GM19324 (cell line): ENCODE measurements at regions not wholly inside any gene's neighbourhood (a gene's known extent, or its start where the extent isn't known, plus 50 kb on each side); places are given as distances from the start of the nearest gene placed in this dataset.

Source experiments
- ATAC-seq: cut with Tn5 transposase; IDR thresholded peaks from one replicate; pipeline ENCODE4 v1.9.1; 2021; ENCODE audit warnings: mild to moderate bottlenecking, moderate library complexity; ENCODE audit not compliant: unreplicated experiment, low FRiP score

DNA sequence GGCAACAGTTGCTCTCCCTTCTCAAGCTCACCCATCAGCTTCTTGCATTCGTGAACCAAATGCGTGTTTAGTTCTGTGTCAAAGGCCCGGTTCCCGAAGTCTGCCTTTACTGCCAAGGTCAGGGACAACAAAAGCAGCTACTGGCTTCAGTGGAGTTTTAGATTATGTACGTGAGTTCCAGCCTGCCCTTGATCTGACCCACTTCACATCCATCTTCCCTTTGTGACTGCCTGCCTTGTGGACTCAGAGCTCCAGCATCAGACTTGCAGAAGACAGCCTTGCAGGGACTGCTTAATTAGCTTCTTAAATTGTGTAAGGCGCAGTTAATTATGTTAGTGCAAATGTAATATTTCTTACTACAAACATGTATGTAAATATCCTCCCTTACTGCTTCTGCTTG, 774.7 kb upstream of the EDIL3 start:
- ATAC-seq = no peak

DNA sequence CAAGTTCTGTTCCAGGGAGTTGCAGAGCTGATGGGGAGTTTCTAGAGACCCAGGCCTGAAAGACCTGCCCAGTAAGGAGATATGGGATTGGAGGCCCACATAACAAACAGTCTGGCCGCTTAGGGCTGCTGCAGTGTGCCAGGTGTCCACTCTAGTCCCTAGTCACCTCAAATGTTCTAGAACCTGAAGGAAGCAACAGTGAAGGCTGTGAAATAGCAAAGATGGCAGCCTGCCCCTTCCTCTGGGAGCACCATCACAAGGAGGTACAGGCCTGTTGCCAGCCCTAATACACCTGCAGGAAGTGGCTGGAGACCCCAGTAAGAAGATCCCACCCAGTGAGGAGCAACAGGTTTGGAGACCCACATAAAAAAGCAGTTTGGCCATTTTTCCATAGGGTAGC, 783.8 kb upstream of the EDIL3 start:
- ATAC-seq = no peak

DNA sequence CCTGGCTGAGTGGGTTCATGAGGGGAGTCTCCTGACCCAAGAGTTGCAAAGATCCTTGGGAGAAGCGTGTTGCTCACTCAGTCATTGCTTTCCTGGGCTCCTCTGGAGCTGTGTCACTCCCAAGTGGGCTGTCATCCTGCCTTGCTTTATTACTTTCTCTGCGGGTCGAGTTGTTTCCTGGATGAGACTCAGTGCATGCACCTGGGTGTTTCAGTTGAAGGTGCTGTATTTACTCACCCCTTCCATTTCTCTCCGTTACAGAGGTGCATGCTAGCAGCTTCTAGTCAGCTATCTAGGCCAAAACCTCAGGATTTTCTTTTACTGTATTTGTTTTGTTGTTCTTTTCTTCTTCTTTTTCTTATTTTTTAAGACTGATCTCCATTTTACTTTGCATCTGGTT, 785.5 kb upstream of the EDIL3 start:
- no peak for ATAC-seq

DNA sequence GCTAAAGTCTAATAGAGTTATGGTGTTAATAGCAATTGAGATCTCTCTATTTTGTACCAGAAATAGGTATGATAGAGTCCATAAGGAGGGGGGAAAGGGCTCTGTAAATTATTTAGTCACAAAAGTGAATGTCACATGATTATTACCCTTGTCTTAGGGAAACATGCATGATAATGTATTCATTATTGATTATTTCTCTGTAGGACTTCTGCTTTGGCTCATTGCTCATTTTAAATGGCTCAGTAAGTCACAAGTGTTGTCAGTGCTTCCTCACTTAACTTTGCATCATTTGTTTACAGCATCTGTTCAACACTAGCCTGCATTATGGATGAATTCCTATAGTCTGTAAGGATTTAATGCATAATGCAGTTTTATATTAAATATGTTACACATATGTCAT, 788.8 kb upstream of the EDIL3 start:
- ATAC-seq = no peak

DNA sequence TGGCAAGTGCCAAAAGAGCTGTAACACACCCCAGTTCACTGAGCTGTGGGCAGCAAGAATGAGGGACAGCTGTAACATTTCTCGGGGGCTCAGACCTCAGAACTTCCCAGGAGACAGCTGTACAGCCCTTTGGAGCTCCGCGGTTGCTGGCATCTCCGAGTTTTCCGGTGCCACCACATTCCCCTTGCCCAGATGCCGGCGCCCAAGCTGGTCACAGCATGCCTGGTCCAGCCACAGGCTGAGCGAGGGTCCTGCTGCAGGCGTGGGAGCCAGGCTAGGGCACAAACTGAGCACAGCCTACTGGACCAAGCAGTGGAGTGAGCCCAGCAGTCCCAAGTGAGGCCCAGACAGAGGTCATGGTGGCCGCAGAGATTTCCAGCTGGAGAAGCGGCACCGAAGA, 797.7 kb upstream of the EDIL3 start:
- no peak for ATAC-seq

DNA sequence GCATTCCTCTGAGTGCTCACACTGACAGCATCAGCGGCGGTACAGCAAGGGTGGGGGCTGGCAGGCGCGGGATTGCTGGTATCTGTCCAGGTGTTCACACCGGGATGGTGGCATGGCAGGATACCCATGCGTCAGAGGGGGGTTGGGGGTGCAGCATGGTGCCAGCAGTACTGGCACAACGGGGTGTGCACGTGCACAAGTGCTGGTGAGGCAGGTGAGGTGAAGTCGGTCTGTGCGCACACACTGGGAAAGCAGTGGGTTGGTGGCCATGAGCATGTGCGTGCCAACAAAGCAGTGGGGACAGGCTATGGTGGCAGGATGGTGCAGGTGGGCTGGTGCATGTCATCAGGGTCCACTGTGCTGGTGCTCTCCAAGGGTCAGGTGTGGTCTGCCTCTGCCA, 819.6 kb upstream of the EDIL3 start:
- no peak for ATAC-seq

DNA sequence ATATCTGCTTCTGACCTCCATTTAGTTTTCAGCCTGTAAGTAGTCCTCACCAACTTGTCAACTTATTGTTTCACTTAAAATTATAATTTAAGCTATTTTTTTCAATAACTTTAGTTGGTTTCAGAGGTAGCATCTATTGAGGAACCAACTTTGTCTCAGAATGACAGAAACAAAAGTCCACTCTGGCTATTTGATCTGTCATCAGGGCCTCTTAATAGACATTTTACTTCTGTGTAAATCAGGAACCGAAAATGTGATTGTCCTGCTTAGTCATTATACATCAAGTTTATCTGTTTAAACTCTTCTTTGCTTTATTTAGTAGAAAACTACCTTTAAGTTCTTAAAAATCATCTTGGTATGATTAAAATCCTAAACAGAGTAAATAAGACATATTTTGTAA, 820.8 kb upstream of the EDIL3 start:
- ATAC-seq = no peak

DNA sequence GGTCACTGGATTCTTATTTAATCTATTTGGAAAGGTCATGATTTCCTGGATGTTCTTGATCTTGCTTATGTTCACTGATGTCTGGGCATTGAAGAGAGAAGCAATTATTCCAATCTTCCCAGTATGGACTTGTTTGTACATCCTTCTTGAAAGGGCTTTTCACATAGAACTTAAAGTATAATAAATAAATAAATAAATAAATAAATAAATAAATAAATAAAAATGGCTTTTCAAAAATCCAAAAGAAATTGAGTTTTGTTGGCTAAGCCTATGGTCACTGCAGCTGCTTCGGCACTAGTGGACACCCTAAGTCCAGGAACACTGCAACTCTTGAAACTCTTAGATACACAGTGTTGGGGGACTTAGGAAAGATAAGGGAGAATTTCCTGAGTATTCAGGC, 840.7 kb upstream of the EDIL3 start:
- ATAC-seq = no peak

DNA sequence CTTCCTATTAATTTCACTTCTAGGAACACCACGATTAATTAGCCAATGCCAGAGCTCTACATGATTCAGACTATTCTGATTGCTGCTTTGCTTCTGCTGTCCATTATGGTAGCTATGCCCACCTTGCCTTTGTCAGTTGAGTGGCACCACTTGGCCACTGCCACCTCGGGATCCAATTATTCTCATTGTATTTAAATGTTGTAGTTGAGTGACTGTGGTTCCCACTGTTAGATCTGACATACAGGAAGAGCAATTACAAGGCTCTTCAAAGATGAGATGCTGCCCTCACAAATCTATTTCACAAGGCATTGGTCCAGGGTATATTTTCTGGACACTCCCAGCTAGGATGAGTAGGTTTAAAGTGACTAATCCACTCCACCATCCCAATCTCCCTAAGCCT, 864.5 kb upstream of the EDIL3 start:
- ATAC-seq = no peak

DNA sequence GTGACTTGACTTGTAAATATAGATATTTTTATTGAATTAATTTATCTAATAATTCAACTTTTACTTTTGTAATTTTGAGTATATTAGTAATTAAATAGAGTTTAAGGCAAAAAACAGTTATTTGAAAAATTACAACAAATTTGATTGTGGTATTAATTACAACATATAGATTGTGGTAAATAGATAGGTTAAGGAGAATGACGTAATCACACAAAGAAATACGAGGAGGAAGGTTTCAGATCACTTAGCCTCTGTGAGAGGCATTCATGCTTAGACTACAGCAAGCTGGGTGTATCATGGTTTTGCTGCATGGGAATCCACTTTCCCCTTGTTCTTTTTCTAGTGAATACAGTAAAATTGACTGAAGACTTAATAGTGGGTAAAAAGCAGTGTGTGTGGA, 878.4 kb upstream of the EDIL3 start:
- ATAC-seq = no peak

DNA sequence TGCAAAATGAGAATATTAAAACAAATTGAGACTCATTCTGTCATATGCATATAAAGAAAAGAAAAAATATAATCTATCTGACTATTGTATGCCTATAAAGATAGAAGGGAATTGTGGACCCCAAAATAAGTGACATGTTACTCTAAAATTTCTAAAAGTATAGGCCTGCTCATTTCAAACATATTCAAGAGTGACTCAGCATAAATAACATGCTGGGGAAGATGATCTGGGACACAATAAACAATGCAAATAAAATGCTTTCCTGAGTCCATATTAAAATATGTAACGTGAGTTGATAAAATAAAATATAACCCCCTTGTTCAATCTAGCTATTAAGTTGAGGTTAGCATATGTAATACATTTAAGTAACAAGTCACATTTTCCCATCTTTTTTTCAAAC, 882.0 kb upstream of the EDIL3 start:
- ATAC-seq = no peak

DNA sequence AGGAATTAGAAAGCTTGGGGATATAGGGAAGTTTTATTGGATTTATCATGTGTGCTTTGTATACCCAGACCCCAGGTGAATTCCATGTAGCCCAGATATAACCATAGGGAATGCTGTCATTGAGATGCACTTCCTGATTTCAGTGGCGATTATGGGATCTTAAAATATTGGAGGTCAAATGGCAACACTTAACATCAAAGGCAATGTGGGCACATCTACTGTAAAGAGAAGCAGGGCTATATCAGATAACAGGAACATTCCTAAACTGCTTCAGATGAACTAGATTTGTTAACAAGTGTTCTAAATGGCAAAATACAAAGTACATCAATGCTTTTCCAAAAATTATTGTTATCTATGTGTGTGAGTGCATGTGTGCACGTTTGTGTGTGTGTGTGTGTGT, 883.5 kb upstream of the EDIL3 start:
- ATAC-seq = no peak

DNA sequence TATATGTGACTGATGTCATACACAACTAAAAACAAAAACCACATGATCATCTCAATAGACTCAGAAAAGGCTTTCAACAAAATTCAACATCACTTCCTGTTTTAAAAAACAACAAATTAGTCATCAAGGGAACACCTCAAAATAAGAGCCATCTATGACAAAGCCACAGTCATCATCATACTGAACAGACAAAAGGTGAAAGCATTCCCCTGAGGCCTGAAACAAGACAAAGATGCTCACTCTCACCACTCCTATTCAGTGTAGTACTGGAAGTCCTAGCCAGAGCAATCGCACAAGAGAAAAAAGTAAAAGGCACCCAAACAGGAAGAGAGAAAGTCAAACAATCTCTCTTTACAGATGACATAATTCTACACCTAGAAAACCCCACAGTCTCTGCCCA, 893.5 kb upstream of the EDIL3 start:
- no peak for ATAC-seq

DNA sequence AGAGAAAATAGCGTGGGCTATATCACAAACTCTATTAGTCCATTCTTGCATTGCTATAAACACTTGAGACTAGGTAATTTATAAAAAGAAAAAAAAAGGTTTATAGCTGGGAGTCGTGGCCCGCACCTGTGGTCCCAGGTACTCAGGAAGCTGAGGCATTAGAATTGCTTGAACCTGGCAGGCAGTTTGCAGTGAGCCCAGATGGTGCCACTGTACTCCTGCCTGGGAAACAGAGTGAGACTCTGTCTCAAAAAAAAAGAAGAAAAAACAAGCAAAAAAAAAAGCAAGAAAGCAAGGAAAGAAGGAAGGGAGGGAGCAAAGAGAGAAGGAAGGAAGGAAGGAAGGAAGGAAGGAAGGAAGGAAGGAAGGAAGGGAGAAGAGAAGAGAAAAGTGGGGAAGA, 904.2 kb upstream of the EDIL3 start:
- ATAC-seq = no peak

DNA sequence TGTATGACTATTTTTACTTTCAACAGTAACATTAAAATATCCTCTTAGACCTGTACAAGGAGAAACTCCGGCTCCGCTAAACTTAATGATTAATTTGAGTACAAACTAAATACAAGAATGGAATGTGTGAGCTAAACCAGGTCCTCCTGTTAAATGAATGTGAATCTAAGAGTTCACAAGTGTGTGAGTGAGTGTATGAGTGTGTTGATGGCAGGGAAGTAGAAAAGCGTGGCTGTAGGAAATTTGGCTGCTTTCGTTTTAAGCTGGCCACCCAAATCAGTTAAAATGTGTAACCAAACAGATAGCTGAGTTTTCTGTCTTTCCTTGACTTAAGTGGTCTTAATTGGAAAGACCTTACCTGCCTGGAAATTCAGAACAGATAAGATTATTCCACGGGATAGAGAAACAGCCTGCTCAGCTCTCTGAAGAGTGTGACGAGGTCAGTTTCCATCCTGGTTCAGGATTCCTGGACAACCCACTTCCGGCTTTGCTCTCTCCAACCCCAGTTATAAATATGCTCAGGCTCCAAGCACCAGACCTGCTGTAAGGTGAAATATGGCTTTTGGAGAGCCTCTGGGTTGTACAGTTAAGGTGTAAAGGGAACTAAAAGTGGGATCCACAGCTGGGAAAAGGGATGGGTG, 908.6 kb upstream of the EDIL3 start:
- ATAC-seq = no peak

DNA sequence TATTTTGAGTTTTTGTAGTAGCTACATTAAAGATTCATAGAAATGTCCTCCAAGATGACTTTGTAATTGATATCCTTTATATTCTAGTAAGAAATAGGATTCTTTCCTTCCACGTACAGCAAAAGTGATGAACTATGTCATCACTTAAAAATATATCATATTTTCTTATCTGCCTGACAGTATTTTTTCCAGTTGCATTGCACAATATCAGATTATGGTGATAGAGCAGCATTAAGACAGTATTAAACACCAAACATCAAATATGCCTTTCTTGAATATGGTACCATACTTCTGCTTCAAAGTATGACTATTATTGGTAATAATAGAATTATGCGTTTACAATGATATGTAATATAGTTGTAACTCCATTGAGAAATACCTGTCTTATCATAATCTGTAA, 919.8 kb upstream of the EDIL3 start:
- no peak for ATAC-seq

DNA sequence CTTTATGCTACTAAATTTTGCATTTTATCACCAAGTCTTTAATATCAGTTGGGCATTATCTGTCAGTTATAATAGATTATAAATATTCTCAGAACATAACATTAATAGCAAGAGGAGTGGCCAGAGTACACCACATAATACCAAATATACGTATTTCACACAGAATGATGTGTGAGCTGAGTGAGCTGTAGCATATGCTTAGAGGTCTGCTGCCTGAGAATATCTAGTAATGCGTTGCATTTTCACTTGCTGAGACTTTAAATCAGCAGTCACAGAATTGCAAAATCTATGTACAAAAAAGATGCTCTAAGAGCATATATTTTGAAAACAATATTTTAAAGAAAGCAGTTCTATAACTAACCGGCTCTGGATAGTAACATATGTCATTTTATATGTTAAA, 921.1 kb upstream of the EDIL3 start:
- ATAC-seq = no peak

DNA sequence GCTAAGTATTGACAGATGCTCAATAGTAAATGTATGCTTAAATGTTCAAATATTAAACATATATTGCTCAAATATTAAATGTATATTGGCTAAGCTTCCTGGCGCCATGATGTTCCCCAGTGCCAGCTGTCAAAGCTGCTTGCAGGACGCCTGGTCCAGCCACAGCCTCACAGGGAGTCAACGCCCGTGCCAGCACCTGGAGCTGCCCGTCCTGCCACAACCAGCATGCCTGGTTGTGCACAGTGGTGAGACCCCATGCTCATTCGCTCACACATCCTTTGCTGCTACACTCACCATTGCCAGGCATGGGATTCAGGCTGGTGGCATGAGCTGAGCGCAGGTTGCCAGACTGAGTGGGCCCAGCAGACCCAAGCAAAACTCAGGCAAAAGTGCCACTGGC, 926.9 kb upstream of the EDIL3 start:
- no peak for ATAC-seq

DNA sequence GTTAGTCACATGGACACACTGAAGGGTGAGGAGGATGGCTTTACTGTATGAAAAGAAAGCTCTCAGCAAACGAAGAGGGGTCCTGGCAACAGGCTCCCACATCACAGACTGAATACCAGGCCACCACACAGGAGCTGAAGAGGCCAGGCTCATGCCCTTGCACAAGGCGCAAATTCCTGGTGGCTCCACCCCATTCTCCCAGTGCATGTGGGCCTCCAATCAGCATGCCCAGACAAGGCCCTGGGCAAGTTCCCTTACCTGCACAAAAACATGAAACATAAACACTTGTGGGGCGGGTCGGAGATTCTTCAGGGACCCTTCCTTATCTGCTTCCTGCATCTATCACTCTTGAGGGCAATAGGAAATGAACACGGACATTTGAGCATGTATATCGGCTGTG, 935.8 kb upstream of the EDIL3 start:
- ATAC-seq = no peak

DNA sequence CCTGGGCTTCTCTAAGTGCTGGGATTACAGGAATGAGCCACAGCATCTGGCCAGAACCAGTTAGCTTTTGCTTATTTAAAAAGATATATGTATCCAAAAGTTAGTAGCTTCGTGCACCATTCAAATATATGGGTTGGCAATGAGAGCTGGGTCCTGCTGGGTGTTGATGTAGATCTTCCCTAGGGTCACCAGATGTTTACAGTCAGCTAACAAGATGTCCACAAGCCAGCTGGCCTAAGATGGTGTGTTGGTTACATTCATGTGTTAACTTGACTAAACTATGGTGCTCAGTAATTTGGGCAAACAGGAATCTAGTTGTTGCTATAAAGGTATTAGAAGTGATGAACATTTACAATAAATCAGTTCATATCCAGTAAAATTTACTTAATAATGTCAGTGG, 948.6 kb upstream of the EDIL3 start:
- ATAC-seq = no peak

DNA sequence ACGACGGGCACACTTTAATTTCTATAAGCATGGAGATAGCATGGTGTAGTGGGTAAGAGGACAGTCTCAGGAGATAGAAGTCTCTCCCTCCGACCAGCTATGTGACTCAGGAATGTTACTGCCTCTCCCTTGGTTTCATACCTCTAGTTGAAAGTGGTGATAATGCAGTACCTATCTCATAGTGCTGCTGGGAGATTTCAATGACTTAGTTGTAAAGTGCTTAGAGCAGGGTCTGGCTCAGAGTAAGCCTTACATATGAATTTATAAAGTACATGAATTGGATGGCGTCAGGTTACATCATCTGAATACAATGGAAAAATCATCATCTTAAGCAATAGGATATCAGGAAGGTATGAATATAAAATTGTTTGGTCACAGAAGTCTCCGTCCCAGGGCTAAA, 952.8 kb upstream of the EDIL3 start:
- ATAC-seq = no peak

DNA sequence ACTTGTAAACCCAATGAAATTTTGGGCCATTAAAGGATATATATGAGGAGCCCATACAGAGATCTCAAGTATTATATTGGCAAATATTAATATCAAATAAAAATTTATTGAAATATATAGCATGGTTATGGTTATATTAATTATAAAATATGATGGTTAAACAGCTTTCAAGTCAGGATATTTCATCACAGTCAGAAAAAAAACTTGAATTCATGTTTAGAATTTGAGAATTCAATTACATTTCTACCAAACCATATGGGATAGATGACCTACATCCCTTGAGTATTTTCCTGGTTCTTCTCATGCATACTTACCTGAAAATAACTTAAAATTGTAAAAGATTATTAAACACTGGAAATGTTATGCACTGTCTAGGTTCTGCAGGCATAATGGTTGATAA, 956.1 kb upstream of the EDIL3 start:
- no peak for ATAC-seq

DNA sequence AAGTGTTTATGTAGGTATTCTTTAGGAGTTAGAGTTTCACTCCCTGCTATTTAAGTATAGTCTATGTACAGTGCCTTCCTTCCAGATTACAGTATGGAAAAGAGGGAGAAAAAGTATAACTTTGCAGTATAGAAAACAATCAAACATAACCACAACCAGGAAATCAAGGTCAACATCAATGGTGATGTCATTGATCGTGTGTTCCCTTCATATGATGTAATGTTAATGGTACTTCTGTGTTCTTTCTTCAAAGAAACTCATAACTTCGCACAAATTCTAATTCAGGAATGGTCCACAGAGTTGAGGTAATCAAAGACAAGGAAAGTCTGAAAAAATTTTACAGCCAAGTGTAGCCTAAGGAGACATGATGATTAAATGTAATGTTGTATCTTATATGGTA, 961.1 kb upstream of the EDIL3 start:
- no peak for ATAC-seq
